ENCODE measurements at regions not wholly inside any gene's neighbourhood (a gene's known extent, or its start where the extent isn't known, plus 50 kb on each side); places are given as distances from the start of the nearest gene placed in this dataset.
"Not testable (repeated sequence)": the region's sequence is repeated elsewhere in the genome, so short reads cannot be mapped to it uniquely, and the experiment has no call there.

GRCh38 chr6:58237124-58237523 lies 919.7 kb downstream of the PRIM2 start:
- not testable (repeated sequence) for TF ChIP-seq POLR2A (IDR thresholded peaks at IDR 0.05); CTCF (IDR thresholded peaks at IDR 0.05 in 4 of 5, conservative IDR thresholded peaks at IDR 0.05 in 1 of 5)

Data from gastrocnemius medialis (tissue), 4 donors.